CD14-positive monocyte (primary cell): ENCODE measurements at regions not wholly inside any gene's neighbourhood (a gene's known extent, or its start where the extent isn't known, plus 50 kb on each side); places are given as distances from the start of the nearest gene placed in this dataset.

Source experiments
- DNase-seq, 3 donors: peaks; one replicate each; pipeline ENCODE4 v3.0.0-alpha.2; 2011 to 2022
- H2AFZ ChIP-seq: 2 replicates; pipeline ENCODE4 v1.6.0; 2012; ENCODE audit warnings: mild to moderate bottlenecking, low read depth, low read length, inconsistent platforms; ENCODE audit not compliant: insufficient read depth, poor library complexity, severe bottlenecking
- H3K27ac ChIP-seq, 2 donors: 1 replicate in 1 of 2; 2 replicates in 1 of 2; pipeline ENCODE4 v1.5.1; 2012 to 2013; ENCODE audit warnings: low read length in 2 of 2, control low read depth in 1 of 2, inconsistent platforms in 1 of 2, low read depth in 1 of 2, mild to moderate bottlenecking in 1 of 2
- H3K27me3 ChIP-seq, 2 donors: one replicate each; pipeline versions ENCODE4 v1.6.0 to v1.6.1; 2011 to 2013; ENCODE audit warnings: low read length in 2 of 2; ENCODE audit not compliant: control insufficient read depth in 2 of 2, insufficient read depth in 2 of 2
- H3K36me3 ChIP-seq, 2 donors: replicated peaks in 1 of 2; 1 replicate in 1 of 2; 2 replicates in 1 of 2; pipeline versions ENCODE4 v1.5.1 to v1.6.1; 2012 to 2013; ENCODE audit warnings: low read length in 2 of 2, control low read depth in 1 of 2, inconsistent platforms in 1 of 2, mild to moderate bottlenecking in 1 of 2; ENCODE audit not compliant: insufficient read depth in 2 of 2, control insufficient read depth in 1 of 2
- H3K4me1 ChIP-seq, 2 donors: 1 replicate in 1 of 2; 2 replicates in 1 of 2; pipeline versions ENCODE4 v1.5.1 to v1.6.1; 2012 to 2013; ENCODE audit warnings: low read length in 2 of 2, control low read depth in 1 of 2, inconsistent platforms in 1 of 2, mild to moderate bottlenecking in 1 of 2, moderate library complexity in 1 of 2; ENCODE audit not compliant: insufficient read depth in 2 of 2, control insufficient read depth in 1 of 2
- H3K4me2 ChIP-seq: replicated peaks from 2 replicates; pipeline ENCODE3; 2012; ENCODE audit warnings: low read length, moderate library complexity, mild to moderate bottlenecking; ENCODE audit not compliant: poor library complexity, severe bottlenecking; ENCODE audit errors: extremely low read depth
- H3K4me3 ChIP-seq, 3 experiments: fragments of 200-600 bp in 1 of 3; sonication (generic) in 1 of 3; replicated peaks in 1 of 3; 1 replicate in 2 of 3; 2 replicates in 1 of 3; pipeline ENCODE4 v1.5.1; 2011 to 2013; ENCODE audit warnings: low read length in 3 of 3, mild to moderate bottlenecking in 3 of 3, control low read depth in 2 of 3, low read depth in 2 of 3, inconsistent platforms in 1 of 3, moderate library complexity in 1 of 3
- H3K79me2 ChIP-seq: 2 replicates; pipeline ENCODE4 v1.6.0; 2012; ENCODE audit warnings: mild to moderate bottlenecking, control low read depth, inconsistent platforms, low read length, moderate library complexity; ENCODE audit not compliant: insufficient read depth
- H3K9ac ChIP-seq: 2 replicates; pipeline ENCODE4 v1.6.0; 2017; ENCODE audit warnings: low read length, mild to moderate bottlenecking; ENCODE audit not compliant: insufficient read depth, poor library complexity, severe bottlenecking
- H3K9me3 ChIP-seq, 2 donors: replicated peaks in 1 of 2; 1 replicate in 1 of 2; 2 replicates in 1 of 2; pipeline versions ENCODE4 v1.5.1 to v1.6.1; 2012 to 2013; ENCODE audit warnings: low read length in 2 of 2, control low read depth in 1 of 2; ENCODE audit not compliant: control insufficient read depth in 1 of 2, insufficient read depth in 1 of 2
- H4K20me1 ChIP-seq: 2 replicates; pipeline ENCODE4 v1.6.0; 2012; ENCODE audit warnings: mild to moderate bottlenecking, low read length, control low read depth, moderate library complexity; ENCODE audit not compliant: insufficient read depth
- H3K27ac Mint-ChIP-seq, 7 donors: one replicate each; pipeline ENCODE4 v1.8.0; 2020; ENCODE audit warnings: mild to moderate bottlenecking in 7 of 7, mixed read lengths in 7 of 7, moderate library complexity in 6 of 7, inconsistent platforms in 2 of 7
- H3K27me3 Mint-ChIP-seq, 3 donors: one replicate each; pipeline ENCODE4 v1.8.0; 2021 to 2022; ENCODE audit warnings: low read depth in 3 of 3, mild to moderate bottlenecking in 3 of 3, mixed read lengths in 3 of 3, moderate library complexity in 3 of 3, inconsistent platforms in 1 of 3
- H3K36me3 Mint-ChIP-seq, 2 donors: one replicate each; pipeline ENCODE4 v1.8.0; 2020; ENCODE audit warnings: mixed read lengths in 2 of 2, inconsistent platforms in 1 of 2, mild to moderate bottlenecking in 1 of 2
- H3K4me1 Mint-ChIP-seq: one replicate; pipeline ENCODE4 v1.8.0; 2020; ENCODE audit warnings: mild to moderate bottlenecking, mixed read lengths
- H3K4me3 Mint-ChIP-seq, 2 donors: one replicate each; pipeline ENCODE4 v1.8.0; 2020; ENCODE audit warnings: mild to moderate bottlenecking in 2 of 2, mixed read lengths in 2 of 2, moderate library complexity in 1 of 2
- H3K9me3 Mint-ChIP-seq, 7 donors: one replicate each; pipeline ENCODE4 v1.8.0; 2020 to 2022; ENCODE audit warnings: mixed read lengths in 7 of 7, mild to moderate bottlenecking in 6 of 7, moderate library complexity in 6 of 7, inconsistent platforms in 2 of 7
- whole genome bisulfite sequencing: methylation state at CpG from one replicate; pipeline ENCODE4 v1.1.5; 2013; ENCODE audit warnings: missing lambda C conversion rate; ENCODE audit not compliant: insufficient coverage; 5-methylcytosine and 5-hydroxymethylcytosine counted together
- intact Hi-C, 2 donors: fragments of 100-400 bp; cut with micrococcal nuclease; formaldehyde crosslinking; loops; one replicate each; pipeline versions ENCODE4 v1.15.0 to v1.15.1; 2023
- TF ChIP-seq, protein P1 (sequence below): fragments of 200-600 bp; IDR thresholded peaks from one replicate; pipeline ENCODE4 v1.8.0; 2022; ENCODE audit warnings: antibody characterized with exemption, mild to moderate bottlenecking

DNA sequence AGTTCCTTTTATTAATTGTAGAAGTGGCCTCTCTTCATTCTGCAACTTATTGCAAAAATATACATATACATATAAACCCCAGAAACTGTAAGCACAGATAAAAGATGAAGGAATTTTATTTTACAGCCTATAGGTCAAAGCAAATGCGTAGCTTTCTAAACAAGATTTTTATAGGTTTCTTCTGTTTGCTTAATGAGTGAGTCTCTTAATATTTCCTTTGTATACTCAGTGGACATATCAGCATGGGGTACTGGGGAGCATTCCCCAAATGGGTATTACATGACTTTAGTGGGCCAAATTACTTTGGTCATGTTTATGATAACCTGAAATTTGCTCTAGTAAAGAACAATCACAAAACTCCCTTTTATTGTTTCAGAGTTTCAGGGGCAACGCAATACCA, 1698.6 kb upstream of the IGFBP7 start:
- no peaks in the 10 kb centered on the region for H3K4me1 ChIP-seq
- no peaks in the 10 kb centered on the region for H3K9me3 ChIP-seq
- no peak overlapping the region for H3K27ac Mint-ChIP-seq
- no peaks in the 10 kb centered on the region for H3K36me3 ChIP-seq
- WGBS, result no CpG with 5 or more reads among the region's 2 CpGs
- no peak overlapping the region for H3K27ac ChIP-seq
- no peaks in the 10 kb centered on the region for H3K79me2 ChIP-seq
- H3K4me1 Mint-ChIP-seq, result no peaks in the 10 kb centered on the region
- DNase-seq, result no peak
- intact Hi-C loops, result no loop called here
- no peak overlapping the region for H3K9ac ChIP-seq
- peaks cover 0 to 2% (median 0%) of the 10 kb centered on the region in 3 donors for H3K27me3 Mint-ChIP-seq
- no peak overlapping the region for H2AFZ ChIP-seq
- H3K27me3 ChIP-seq, result no peaks in the 10 kb centered on the region
- TF ChIP-seq, protein P1, sequence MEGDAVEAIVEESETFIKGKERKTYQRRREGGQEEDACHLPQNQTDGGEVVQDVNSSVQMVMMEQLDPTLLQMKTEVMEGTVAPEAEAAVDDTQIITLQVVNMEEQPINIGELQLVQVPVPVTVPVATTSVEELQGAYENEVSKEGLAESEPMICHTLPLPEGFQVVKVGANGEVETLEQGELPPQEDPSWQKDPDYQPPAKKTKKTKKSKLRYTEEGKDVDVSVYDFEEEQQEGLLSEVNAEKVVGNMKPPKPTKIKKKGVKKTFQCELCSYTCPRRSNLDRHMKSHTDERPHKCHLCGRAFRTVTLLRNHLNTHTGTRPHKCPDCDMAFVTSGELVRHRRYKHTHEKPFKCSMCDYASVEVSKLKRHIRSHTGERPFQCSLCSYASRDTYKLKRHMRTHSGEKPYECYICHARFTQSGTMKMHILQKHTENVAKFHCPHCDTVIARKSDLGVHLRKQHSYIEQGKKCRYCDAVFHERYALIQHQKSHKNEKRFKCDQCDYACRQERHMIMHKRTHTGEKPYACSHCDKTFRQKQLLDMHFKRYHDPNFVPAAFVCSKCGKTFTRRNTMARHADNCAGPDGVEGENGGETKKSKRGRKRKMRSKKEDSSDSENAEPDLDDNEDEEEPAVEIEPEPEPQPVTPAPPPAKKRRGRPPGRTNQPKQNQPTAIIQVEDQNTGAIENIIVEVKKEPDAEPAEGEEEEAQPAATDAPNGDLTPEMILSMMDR, result no peak
- no peak overlapping the region for H3K4me3 Mint-ChIP-seq
- no peak overlapping the region for H3K4me3 ChIP-seq
- peaks cover 0 to 2% (median 0%) of the 10 kb centered on the region in 7 donors for H3K9me3 Mint-ChIP-seq
- no peaks in the 10 kb centered on the region for H3K36me3 Mint-ChIP-seq
- H4K20me1 ChIP-seq, result no peaks in the 10 kb centered on the region
- H3K4me2 ChIP-seq, result no peak overlapping the region

DNA sequence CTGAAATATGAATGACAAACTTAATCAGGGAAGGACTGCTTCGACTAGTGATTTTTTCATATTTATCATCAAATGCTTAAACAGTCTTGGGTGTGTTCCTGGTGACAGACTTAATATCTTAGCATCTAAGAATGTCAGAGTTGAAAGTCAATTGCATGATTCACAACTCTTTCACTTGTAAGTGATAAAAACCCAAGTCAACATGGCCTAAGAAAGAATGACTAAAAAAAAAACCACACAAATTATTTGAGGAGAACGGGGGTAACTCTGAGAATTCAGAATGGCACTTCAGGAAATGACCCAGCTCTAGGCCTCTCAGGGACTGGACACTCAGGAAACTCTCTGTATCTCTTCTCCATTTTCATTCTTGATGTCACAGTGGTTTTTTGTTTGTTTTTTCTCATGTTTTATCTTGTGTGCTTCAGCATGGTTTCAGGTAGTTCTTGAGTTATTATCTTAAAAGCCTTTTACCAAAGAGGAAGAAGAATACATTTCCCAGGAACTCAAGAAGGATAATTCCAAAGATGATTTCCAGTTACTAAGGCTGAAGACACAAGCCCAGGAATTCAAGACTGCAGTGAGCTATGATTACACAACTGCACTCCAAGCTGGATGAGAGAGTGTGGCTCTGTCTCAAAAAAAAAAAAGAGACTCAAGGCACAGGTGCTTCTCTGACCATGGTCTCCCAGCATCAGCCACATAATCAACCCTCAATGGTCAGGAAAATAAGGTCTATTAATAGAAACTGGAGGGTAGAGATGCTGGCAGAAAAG, 1697.8 kb upstream of the IGFBP7 start:
- H3K36me3 ChIP-seq, result no peaks in the 10 kb centered on the region
- no peak overlapping the region for H2AFZ ChIP-seq
- H3K27ac Mint-ChIP-seq, result no peak overlapping the region
- no peaks in the 10 kb centered on the region for H3K4me1 ChIP-seq
- H3K4me3 ChIP-seq, result no peak overlapping the region
- no peaks in the 10 kb centered on the region for H3K27me3 Mint-ChIP-seq
- no peaks in the 10 kb centered on the region for H3K4me1 Mint-ChIP-seq
- H3K27ac ChIP-seq, result no peak overlapping the region
- intact Hi-C loops, result no loop called here
- no peak overlapping the region for H3K4me2 ChIP-seq
- no peaks in the 10 kb centered on the region for H3K27me3 ChIP-seq
- no peaks in the 10 kb centered on the region for H3K36me3 Mint-ChIP-seq
- no peak for DNase-seq
- H4K20me1 ChIP-seq, result no peaks in the 10 kb centered on the region
- H3K79me2 ChIP-seq, result no peaks in the 10 kb centered on the region
- peaks cover 0 to 2% (median 0%) of the 10 kb centered on the region in 7 donors for H3K9me3 Mint-ChIP-seq
- no peak overlapping the region for H3K9ac ChIP-seq
- TF ChIP-seq, protein P1, result no peak
- no peak overlapping the region for H3K4me3 Mint-ChIP-seq
- H3K9me3 ChIP-seq, result no peaks in the 10 kb centered on the region
- WGBS, result 40% methylated on average over 1 of the region's 2 CpGs
